ENCODE measurements at regions not wholly inside any gene's neighbourhood (a gene's known extent, or its start where the extent isn't known, plus 50 kb on each side); places are given as distances from the start of the nearest gene placed in this dataset.
"Not testable (repeated sequence)": the region's sequence is repeated elsewhere in the genome, so short reads cannot be mapped to it uniquely, and the experiment has no call there.

GRCh38 chrX:93868289-93868965 lies 194.4 kb downstream of the FAM133A start:
- DNase-seq (ENCODE audit: insufficient read length, low spot score) (no peak), FAIRE-seq (no peak)
- TF ChIP-seq CTCF (IDR thresholded peaks at IDR 0.05; ENCODE audit: insufficient read depth, missing control alignments) = no peak

GRCh38 chrX:93874554-93874953 lies 200.5 kb downstream of the FAM133A start:
- TF ChIP-seq CTCF (IDR thresholded peaks at IDR 0.05; ENCODE audit: insufficient read depth, missing control alignments) = peak; percentile 36
- DNase-seq (ENCODE audit: insufficient read length, low spot score) (no peak), FAIRE-seq (peak; percentile 86)

GRCh38 chrX:93875621-93876282 lies 201.7 kb downstream of the FAM133A start:
- FAIRE-seq (no peak), DNase-seq (ENCODE audit: insufficient read length, low spot score) (no peak)
- no peak for TF ChIP-seq CTCF (IDR thresholded peaks at IDR 0.05; ENCODE audit: insufficient read depth, missing control alignments)

GRCh38 chrX:93921041-93921440 lies 247.0 kb downstream of the FAM133A start:
- FAIRE-seq; DNase-seq (ENCODE audit: insufficient read length, low spot score): not testable (repeated sequence)

DNA sequence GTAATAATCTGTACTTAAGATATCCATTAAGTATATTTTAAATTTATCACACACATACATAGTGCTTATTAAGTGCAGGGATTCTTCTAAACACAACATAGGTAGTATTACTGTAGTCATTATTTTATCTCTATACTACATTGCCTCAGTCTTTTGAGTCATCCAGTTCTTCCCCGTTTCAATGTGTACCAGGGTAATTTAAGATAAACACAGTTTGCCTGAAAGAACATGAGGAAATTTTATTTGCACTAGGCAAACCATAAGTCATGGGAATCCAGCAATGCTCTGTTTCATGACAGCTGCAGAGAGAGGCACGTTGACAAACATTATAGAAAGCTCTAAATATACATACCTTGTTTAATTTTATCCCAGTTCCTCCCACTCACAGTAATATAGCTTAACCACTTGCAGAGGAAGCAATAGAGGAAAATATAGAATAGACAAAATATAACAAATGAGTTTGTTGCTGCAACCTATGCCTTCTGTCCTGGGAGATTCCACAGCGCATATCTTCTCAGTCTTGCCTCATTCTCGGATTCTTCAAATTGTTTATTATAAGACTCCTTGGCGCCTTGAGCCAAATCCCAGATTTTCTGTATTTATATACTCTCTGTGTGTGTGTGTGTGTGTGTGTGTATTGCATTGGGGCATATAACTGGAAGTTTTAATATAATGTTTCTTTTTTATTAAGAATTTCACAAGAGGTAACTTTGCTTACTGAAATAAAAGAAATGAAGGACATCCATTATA lies 258.6 kb downstream of the FAM133A start:
- DNase-seq (ENCODE audit: insufficient read length, low spot score) = no peak

DNA sequence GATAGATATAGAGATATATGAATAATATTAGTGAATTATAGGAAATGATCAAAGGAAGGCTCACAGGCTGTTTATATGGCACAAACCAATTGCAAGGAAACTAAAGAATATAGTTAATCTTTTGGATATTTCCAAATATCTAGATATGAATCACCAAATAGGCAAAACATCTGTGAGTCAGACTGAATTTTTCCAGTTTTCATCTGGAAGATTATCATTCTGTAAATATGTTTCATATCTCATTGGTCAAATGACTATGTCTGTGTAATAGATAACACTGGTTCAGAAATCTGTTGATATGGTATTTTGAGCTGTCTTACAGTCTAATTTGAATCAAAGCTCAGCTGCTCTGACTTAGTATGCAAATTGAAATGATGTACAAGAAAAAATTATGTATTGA lies 303.6 kb downstream of the FAM133A start:
- no peak for FAIRE-seq
- DNase-seq (ENCODE audit: insufficient read length, low spot score) = no peak
- TF ChIP-seq CTCF (IDR thresholded peaks at IDR 0.05; ENCODE audit: insufficient read depth, missing control alignments) = no peak

More for the DNA sequence above, 258.6 kb downstream of the FAM133A start:
- FAIRE-seq = no peak
- no peak for TF ChIP-seq CTCF (IDR thresholded peaks at IDR 0.05; ENCODE audit: insufficient read depth, missing control alignments)

DNA sequence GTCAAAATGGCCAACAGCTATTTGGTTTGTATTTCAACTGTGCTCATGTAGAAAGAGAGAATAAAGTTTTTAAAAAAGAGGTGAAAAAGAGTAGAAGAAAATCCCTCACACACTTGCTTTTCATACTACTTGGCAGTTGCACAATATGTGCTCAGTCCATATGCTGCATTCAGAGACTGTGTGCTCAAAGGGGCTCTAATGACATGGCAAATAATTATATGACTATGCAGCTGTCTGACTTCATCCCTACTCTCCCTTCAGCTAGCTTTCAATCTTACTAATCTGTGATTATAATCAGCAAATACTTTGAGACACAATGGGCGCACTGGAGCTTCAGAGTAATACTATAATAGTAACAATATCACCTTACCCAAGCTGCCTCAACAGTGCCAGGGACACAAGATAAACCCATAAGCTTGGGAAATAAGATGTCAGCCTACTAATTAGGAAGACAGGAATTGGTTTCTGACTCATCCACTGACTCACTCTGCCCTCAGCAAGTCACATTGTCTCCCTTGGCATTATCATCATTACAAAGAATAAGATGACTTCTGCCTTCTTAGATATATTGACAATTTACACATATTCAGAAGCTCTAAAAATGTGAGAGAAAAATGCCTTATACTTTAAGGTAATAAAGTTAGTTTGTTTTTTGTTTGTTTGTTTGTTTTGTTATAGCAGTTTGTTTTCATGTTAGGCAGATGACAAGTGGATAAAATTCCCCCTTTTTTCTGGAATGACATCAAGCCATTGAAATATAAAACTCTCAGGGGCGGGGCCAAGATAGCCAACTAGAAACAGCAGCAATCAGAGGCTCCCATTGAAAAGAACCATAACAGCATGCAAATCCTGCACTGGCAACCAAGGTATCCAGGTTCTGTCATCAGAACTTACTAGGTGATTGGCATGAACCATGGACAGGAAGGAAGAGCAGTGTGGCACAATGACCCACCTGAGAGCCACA lies 311.6 kb downstream of the FAM133A start:
- FAIRE-seq = peak; percentile 70
- TF ChIP-seq CTCF (IDR thresholded peaks at IDR 0.05; ENCODE audit: insufficient read depth, missing control alignments) = no peak
- no peak for DNase-seq (ENCODE audit: insufficient read length, low spot score)
